Epithelial cell of esophagus (primary cell): ENCODE measurements at regions not wholly inside any gene's neighbourhood (a gene's known extent, or its start where the extent isn't known, plus 50 kb on each side); places are given as distances from the start of the nearest gene placed in this dataset.
A peak's percentile ranks its signal among the peaks of the same experiment; 100 is the strongest.
"Not testable (repeated sequence)": the region's sequence is repeated elsewhere in the genome, so short reads cannot be mapped to it uniquely, and the experiment has no call there.

Source experiments
- DNase-seq: peaks from one replicate; pipeline ENCODE4 v3.0.0; 2010; ENCODE audit warnings: low read depth
- H3K4me3 ChIP-seq: 2 replicates; pipeline ENCODE4 v1.5.1; 2011; ENCODE audit warnings: mild to moderate bottlenecking, low read length, control low read depth
- CTCF ChIP-seq: IDR thresholded peaks from 2 replicates; pipeline ENCODE4 v1.5.1; 2011; ENCODE audit warnings: low read depth, mild to moderate bottlenecking, low read length, control low read depth, inconsistent platforms; ENCODE audit not compliant: insufficient read depth; ENCODE audit errors: missing control alignments

GRCh38 chr1:157314408-157314807 is 176.2 kb upstream of the ETV3 start:
- TF ChIP-seq CTCF: no peak
- no peak for DNase-seq
- H3K4me3 ChIP-seq: no peak overlapping the region

- no peak for DNase-seq
- no peak for TF ChIP-seq CTCF
- no peak overlapping the region for H3K4me3 ChIP-seq
Measured at GRCh38 chr1:157313240-157313807, 175.1 kb upstream of the ETV3 start.

GRCh38 chr1:157312082-157312812 is 174.1 kb upstream of the ETV3 start:
- no peak overlapping the region for H3K4me3 ChIP-seq
- no peak for DNase-seq
- no peak for TF ChIP-seq CTCF

GRCh38 chr1:157311730-157312081 is 173.5 kb upstream of the ETV3 start:
- H3K4me3 ChIP-seq: no peak overlapping the region
- no peak for DNase-seq
- no peak for TF ChIP-seq CTCF

GRCh38 chr1:157310805-157311729 is 172.9 kb upstream of the ETV3 start:
- not testable (repeated sequence) for H3K4me3 ChIP-seq
- peak; percentile 7 for DNase-seq

- TF ChIP-seq CTCF: no peak
- no peak overlapping the region for H3K4me3 ChIP-seq
- DNase-seq: no peak
Measured at GRCh38 chr1:157310401-157310800, 172.2 kb upstream of the ETV3 start.

GRCh38 chr1:157307491-157307890 is 169.3 kb upstream of the ETV3 start:
- no peak for DNase-seq
- TF ChIP-seq CTCF: no peak
- H3K4me3 ChIP-seq: no peak overlapping the region
